Trophoblast cell (in vitro differentiated cells and primary cell): ENCODE measurements at regions not wholly inside any gene's neighbourhood (a gene's known extent, or its start where the extent isn't known, plus 50 kb on each side); places are given as distances from the start of the nearest gene placed in this dataset.

Experiments used
- DNase-seq, 2 donors: peaks; one replicate each; pipeline ENCODE4 v3.0.0-alpha.2; 2016
- H2AFZ ChIP-seq: 2 replicates; pipeline ENCODE4 v1.6.1; 2013; ENCODE audit warnings: low read length, moderate library complexity, mild to moderate bottlenecking; ENCODE audit not compliant: insufficient read depth, poor library complexity
- H2AK5ac ChIP-seq: 2 replicates; pipeline ENCODE4 v1.6.1; 2013; ENCODE audit warnings: mild to moderate bottlenecking, low read length
- H2BK120ac ChIP-seq: 2 replicates; pipeline ENCODE4 v1.6.1; 2013; ENCODE audit warnings: low read length, mild to moderate bottlenecking, moderate library complexity; ENCODE audit not compliant: insufficient read depth, poor library complexity
- H2BK12ac ChIP-seq: 2 replicates; pipeline ENCODE4 v1.6.1; 2013; ENCODE audit warnings: mild to moderate bottlenecking, low read length, moderate library complexity
- H2BK5ac ChIP-seq: 2 replicates; pipeline ENCODE4 v1.6.1; 2013; ENCODE audit warnings: low read length, low read depth, moderate library complexity, mild to moderate bottlenecking; ENCODE audit not compliant: poor library complexity
- H3K14ac ChIP-seq: 2 replicates; pipeline ENCODE4 v1.6.1; 2013; ENCODE audit warnings: mild to moderate bottlenecking, low read length
- H3K18ac ChIP-seq: 2 replicates; pipeline ENCODE4 v1.6.1; 2013; ENCODE audit warnings: mild to moderate bottlenecking, low read length
- H3K23ac ChIP-seq: 2 replicates; pipeline ENCODE4 v1.6.1; 2013; ENCODE audit warnings: low read length
- H3K27ac ChIP-seq: 2 replicates; pipeline ENCODE4 v1.5.1; 2013; ENCODE audit warnings: low read depth, mild to moderate bottlenecking, inconsistent platforms, low read length, moderate library complexity
- H3K27me3 ChIP-seq: 2 replicates; pipeline ENCODE4 v1.6.1; 2013; ENCODE audit warnings: inconsistent platforms, mild to moderate bottlenecking, low read length, moderate library complexity; ENCODE audit not compliant: insufficient read depth
- H3K36me3 ChIP-seq, 2 experiments: 1 replicate in 1 of 2; 2 replicates in 1 of 2; pipeline ENCODE4 v1.6.1; 2013; ENCODE audit warnings: low read length in 2 of 2, mild to moderate bottlenecking in 2 of 2, moderate library complexity in 1 of 2; ENCODE audit not compliant: insufficient read depth in 2 of 2, control insufficient read depth in 1 of 2
- H3K4ac ChIP-seq: 2 replicates; pipeline ENCODE4 v1.6.1; 2013; ENCODE audit warnings: low read depth, mild to moderate bottlenecking, low read length, moderate library complexity
- H3K4me1 ChIP-seq, 2 experiments: 1 replicate in 1 of 2; 2 replicates in 1 of 2; pipeline ENCODE4 v1.6.1; 2013; ENCODE audit warnings: low read length in 2 of 2, mild to moderate bottlenecking in 2 of 2, moderate library complexity in 1 of 2; ENCODE audit not compliant: insufficient read depth in 2 of 2, control insufficient read depth in 1 of 2
- H3K4me2 ChIP-seq: 2 replicates; pipeline ENCODE4 v1.6.1; 2013; ENCODE audit warnings: inconsistent platforms, mild to moderate bottlenecking, low read length, moderate library complexity
- H3K4me3 ChIP-seq: 2 replicates; pipeline ENCODE4 v1.5.1; 2013; ENCODE audit warnings: mild to moderate bottlenecking, low read depth, low read length, inconsistent platforms
- H3K79me1 ChIP-seq: one replicate; pipeline ENCODE4 v1.6.1; 2013; ENCODE audit warnings: low read length
- H3K79me2 ChIP-seq: 2 replicates; pipeline ENCODE4 v1.6.1; 2013; ENCODE audit warnings: low read length, mild to moderate bottlenecking; ENCODE audit not compliant: control insufficient read depth, insufficient read depth, poor library complexity
- H3K9ac ChIP-seq: 2 replicates; pipeline ENCODE4 v1.6.1; 2013; ENCODE audit warnings: mild to moderate bottlenecking, low read length
- H3K9me3 ChIP-seq: 2 replicates; pipeline ENCODE4 v1.6.1; 2013; ENCODE audit warnings: low read depth, mild to moderate bottlenecking, control low read depth, inconsistent platforms, low read length; ENCODE audit not compliant: insufficient read depth
- H4K12ac ChIP-seq: 2 replicates; pipeline ENCODE4 v1.6.1; 2013; ENCODE audit warnings: low read depth, mild to moderate bottlenecking, low read length, moderate library complexity
- H4K8ac ChIP-seq: 2 replicates; pipeline ENCODE4 v1.6.1; 2013; ENCODE audit warnings: low read depth, mild to moderate bottlenecking, low read length, moderate library complexity
- H4K91ac ChIP-seq: one replicate; pipeline ENCODE4 v1.6.1; 2013; ENCODE audit warnings: low read depth, mild to moderate bottlenecking, low read length, moderate library complexity
- WGBS: extraction: QIAGEN DNeasy Blood & Tissue Kit; methylation state at CpG from one replicate; pipeline ENCODE4 v1.1.7; 2013; ENCODE audit warnings: missing lambda C conversion rate; ENCODE audit not compliant: insufficient read length, insufficient coverage; ENCODE audit errors: extremely low coverage; 5-methylcytosine and 5-hydroxymethylcytosine counted together

GRCh38 chr13:99860745-99861144 lies 110.8 kb downstream of the ZIC5 start:
- H3K23ac ChIP-seq = no peak overlapping the region
- H3K79me1 ChIP-seq = no peaks in the 10 kb centered on the region
- H2BK120ac ChIP-seq = no peak overlapping the region
- no peak overlapping the region for H3K4ac ChIP-seq
- no peak overlapping the region for H4K91ac ChIP-seq
- H3K14ac ChIP-seq = no peak overlapping the region
- H3K4me2 ChIP-seq = no peak overlapping the region
- H4K12ac ChIP-seq = no peak overlapping the region
- H3K27me3 ChIP-seq = no peaks in the 10 kb centered on the region
- no peak overlapping the region for H3K4me3 ChIP-seq
- WGBS = no CpG with 5 or more reads among the region's 10 CpGs
- H4K8ac ChIP-seq = no peak overlapping the region
- H3K27ac ChIP-seq = no peak overlapping the region
- H3K9me3 ChIP-seq = peaks cover 2% of the 10 kb centered on the region
- no peak overlapping the region for H2AK5ac ChIP-seq
- H3K9ac ChIP-seq = no peak overlapping the region
- H3K79me2 ChIP-seq = no peaks in the 10 kb centered on the region
- H3K36me3 ChIP-seq = no peaks in the 10 kb centered on the region
- no peak overlapping the region for H2BK5ac ChIP-seq
- no peak overlapping the region for H2AFZ ChIP-seq
- DNase-seq = no peak
- no peak overlapping the region for H3K18ac ChIP-seq
- no peaks in the 10 kb centered on the region for H3K4me1 ChIP-seq
- no peak overlapping the region for H2BK12ac ChIP-seq

GRCh38 chr13:99859178-99860177 lies 112.1 kb downstream of the ZIC5 start:
- H3K4me1 ChIP-seq = no peaks in the 10 kb centered on the region
- H3K4me2 ChIP-seq = no peak overlapping the region
- no CpG with 5 or more reads among the region's 18 CpGs for WGBS
- H2AFZ ChIP-seq = no peak overlapping the region
- no peaks in the 10 kb centered on the region for H3K79me1 ChIP-seq
- no peaks in the 10 kb centered on the region for H3K27me3 ChIP-seq
- no peak overlapping the region for H3K27ac ChIP-seq
- H2AK5ac ChIP-seq = no peak overlapping the region
- H3K36me3 ChIP-seq = no peaks in the 10 kb centered on the region
- no peak overlapping the region for H4K8ac ChIP-seq
- no peak overlapping the region for H3K9ac ChIP-seq
- no peak overlapping the region for H3K18ac ChIP-seq
- peaks cover 2% of the 10 kb centered on the region for H3K9me3 ChIP-seq
- H3K23ac ChIP-seq = peak overlapping the region; percentile 91
- no peak overlapping the region for H3K14ac ChIP-seq
- H2BK5ac ChIP-seq = no peak overlapping the region
- no peak overlapping the region for H4K91ac ChIP-seq
- H3K4me3 ChIP-seq = no peak overlapping the region
- H2BK120ac ChIP-seq = no peak overlapping the region
- no peak overlapping the region for H2BK12ac ChIP-seq
- H3K4ac ChIP-seq = no peak overlapping the region
- H3K79me2 ChIP-seq = no peaks in the 10 kb centered on the region
- DNase-seq = no peak
- no peak overlapping the region for H4K12ac ChIP-seq

GRCh38 chr13:99857738-99858137 lies 113.8 kb downstream of the ZIC5 start:
- Histone ChIP-seq H3K9ac (no peak overlapping the region), H3K27ac (no peak overlapping the region), H3K4ac (no peak overlapping the region), H2AK5ac (no peak overlapping the region), H3K36me3 (no peaks in the 10 kb centered on the region), H3K14ac (no peak overlapping the region), H3K4me3 (no peak overlapping the region), H4K8ac (no peak overlapping the region), H3K27me3 (no peaks in the 10 kb centered on the region), H3K18ac (no peak overlapping the region), H4K12ac (no peak overlapping the region), H3K23ac (no peak overlapping the region), H2AFZ (no peak overlapping the region), H2BK12ac (no peak overlapping the region), H3K9me3 (peaks cover 2% of the 10 kb centered on the region), H3K4me2 (no peak overlapping the region), H4K91ac (no peak overlapping the region), H2BK5ac (no peak overlapping the region), H3K79me2 (no peaks in the 10 kb centered on the region), H3K4me1 (no peaks in the 10 kb centered on the region), H3K79me1 (no peaks in the 10 kb centered on the region), H2BK120ac (no peak overlapping the region)
- DNase-seq = no peak

- no peaks in the 10 kb centered on the region for H3K4me1 ChIP-seq
- H2AFZ ChIP-seq = no peak overlapping the region
- H3K23ac ChIP-seq = no peak overlapping the region
- no peak overlapping the region for H4K12ac ChIP-seq
- no peak overlapping the region for H3K9ac ChIP-seq
- no peak overlapping the region for H3K18ac ChIP-seq
- no peak overlapping the region for H3K14ac ChIP-seq
- no peak overlapping the region for H4K8ac ChIP-seq
- 100% methylated on average over 1 of the region's 9 CpGs for WGBS
- no peak overlapping the region for H3K27ac ChIP-seq
- no peaks in the 10 kb centered on the region for H3K79me1 ChIP-seq
- H3K79me2 ChIP-seq = no peaks in the 10 kb centered on the region
- no peak overlapping the region for H2BK5ac ChIP-seq
- no peak overlapping the region for H3K4me2 ChIP-seq
- H3K27me3 ChIP-seq = no peaks in the 10 kb centered on the region
- H3K4me3 ChIP-seq = no peak overlapping the region
- DNase-seq = peak in 1 of 2 donors; percentile 1
- H2BK120ac ChIP-seq = no peak overlapping the region
- peaks cover 2% of the 10 kb centered on the region for H3K9me3 ChIP-seq
- H3K36me3 ChIP-seq = no peaks in the 10 kb centered on the region
- H3K4ac ChIP-seq = no peak overlapping the region
- H4K91ac ChIP-seq = no peak overlapping the region
- H2AK5ac ChIP-seq = no peak overlapping the region
- no peak overlapping the region for H2BK12ac ChIP-seq
These were observed 115.8 kb downstream of the ZIC5 start for GRCh38 chr13:99855526-99856420.
